Stimulated activated CD8-positive, alpha-beta memory T cell treated with anti-CD3 and anti-CD28 coated beads, Interleukin-2, amount 100 ng/mL, for 48 hours (primary cell): ENCODE measurements at regions not wholly inside any gene's neighbourhood (a gene's known extent, or its start where the extent isn't known, plus 50 kb on each side); places are given as distances from the start of the nearest gene placed in this dataset.
A peak's percentile ranks its signal among the peaks of the same experiment; 100 is the strongest.
"Not testable (repeated sequence)": the region's sequence is repeated elsewhere in the genome, so short reads cannot be mapped to it uniquely, and the experiment has no call there.

ENCODE experiments used
- DNase-seq, 2 donors: peaks; one replicate each; pipeline ENCODE4 v3.0.0-alpha.2; 2020; ENCODE audit warnings: low read depth in 2 of 2

DNA sequence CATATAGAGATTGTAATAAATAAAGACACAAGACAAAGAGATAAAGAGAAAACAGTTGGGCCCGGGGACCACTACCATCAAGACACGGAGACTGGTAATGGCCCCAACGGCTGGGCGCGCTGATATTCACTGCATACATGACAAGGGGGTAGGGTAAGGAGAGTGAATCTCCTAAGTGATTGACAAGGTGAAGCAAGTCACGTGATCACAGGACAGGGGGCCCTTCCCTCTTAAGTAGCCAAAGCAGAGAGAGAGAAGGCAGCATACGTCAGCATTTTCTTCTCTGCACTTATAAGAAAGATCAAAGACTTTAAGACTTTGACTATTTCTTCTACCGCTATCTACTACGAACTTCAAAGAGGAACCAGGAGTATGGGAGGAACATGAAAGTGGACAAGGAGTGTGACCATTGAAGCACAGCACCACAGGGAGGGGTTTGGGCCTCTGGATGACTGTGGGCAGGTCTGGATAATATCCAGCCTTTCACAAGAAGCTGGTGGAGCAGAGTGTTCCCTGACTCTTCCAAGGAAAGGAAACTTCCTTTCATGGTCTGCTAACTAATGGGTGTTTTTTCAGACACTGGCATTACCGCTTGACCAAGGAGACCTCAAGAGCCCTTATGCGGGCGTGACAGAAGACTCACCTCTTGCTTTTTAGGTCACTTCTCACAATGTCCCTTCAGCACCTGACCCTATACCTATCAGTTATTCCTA lies 75.6 kb downstream of the MRPL39 start:
- DNase-seq, result not testable (repeated sequence)

- no peak for DNase-seq
Observed at GRCh38 chr21:25528515-25528914, 78.8 kb downstream of the MRPL39 start.

DNA sequence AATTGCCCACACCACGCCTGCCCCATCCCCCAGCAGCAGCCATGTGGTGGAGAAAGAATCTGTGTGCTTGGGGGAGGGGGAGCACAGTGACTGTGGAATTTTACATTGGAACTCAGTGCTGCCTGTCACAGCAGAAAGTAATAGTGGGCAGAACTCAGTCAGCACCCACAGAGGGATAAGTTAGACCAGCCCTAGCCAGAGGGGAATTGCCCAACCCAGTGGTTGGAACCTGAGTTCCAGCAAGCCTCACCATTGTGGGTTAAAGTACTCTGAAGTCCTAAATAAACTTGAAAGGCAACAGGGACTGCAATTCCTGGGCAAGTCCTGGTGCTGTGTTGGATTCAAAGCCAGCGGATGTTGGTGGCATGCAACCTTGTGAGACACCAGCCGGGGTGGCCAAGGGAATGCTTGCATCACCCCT lies 88.8 kb downstream of the MRPL39 start:
- DNase-seq, result no peak

DNA sequence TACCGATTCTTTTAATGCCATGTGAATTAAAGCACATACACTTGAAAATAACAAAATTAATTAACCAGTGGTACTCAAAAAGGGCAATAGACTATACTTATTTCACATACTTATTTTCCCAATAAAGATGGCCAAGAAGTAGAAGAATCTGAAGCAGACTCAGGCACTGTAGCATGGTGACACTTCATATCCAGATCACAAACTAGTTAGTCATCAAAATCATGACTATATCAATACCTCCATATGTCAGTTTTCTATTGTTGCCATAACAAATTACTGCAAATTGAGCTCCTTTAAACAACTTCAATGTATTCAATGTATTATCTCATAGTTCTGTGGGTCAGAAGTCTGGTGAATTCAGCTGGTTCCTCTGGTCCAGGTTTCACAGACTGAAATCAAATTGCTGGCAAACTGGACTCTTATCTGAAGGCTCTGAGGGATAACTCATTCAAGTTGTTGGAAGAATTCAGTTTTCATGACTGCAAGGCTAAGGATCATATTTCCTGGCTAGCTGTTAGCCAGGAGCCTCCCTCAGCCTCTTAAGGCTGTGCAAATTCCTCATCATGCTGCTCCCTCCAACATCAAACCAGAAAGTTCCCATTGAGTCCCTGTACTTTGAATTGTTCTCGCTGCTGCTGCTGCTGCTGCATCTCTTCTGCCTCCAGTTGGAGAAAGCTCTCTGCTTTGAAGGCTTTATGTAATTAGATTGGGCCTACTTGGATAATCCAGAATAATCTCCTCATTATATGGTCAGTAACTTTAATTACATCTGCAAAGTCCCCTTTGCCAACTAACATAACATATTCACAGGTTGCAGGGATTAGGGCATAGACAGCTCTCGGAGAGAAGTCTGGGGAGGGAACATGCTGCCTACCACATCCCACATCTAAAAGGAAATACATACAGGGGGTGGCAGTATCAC lies 91.5 kb downstream of the MRPL39 start:
- DNase-seq, result no peak

DNA sequence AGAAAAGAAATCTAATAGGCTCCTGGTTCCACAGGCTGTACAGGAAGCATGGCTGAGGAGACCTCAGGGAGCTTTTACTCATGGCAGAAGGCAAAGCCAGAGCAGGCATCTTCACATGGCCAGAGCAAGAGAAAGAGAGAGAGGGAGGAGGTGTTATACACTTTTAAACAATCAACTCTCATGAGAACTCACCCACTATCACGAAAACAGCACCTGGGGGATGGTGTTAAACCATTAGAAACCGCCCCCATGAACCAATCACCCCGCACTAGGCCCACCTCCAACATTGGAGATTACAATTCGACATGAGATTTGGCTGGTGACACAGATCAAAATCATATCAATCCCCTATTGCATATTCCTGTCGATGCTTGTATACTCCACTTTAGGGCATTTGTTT lies 93.5 kb downstream of the MRPL39 start:
- no peak for DNase-seq

DNA sequence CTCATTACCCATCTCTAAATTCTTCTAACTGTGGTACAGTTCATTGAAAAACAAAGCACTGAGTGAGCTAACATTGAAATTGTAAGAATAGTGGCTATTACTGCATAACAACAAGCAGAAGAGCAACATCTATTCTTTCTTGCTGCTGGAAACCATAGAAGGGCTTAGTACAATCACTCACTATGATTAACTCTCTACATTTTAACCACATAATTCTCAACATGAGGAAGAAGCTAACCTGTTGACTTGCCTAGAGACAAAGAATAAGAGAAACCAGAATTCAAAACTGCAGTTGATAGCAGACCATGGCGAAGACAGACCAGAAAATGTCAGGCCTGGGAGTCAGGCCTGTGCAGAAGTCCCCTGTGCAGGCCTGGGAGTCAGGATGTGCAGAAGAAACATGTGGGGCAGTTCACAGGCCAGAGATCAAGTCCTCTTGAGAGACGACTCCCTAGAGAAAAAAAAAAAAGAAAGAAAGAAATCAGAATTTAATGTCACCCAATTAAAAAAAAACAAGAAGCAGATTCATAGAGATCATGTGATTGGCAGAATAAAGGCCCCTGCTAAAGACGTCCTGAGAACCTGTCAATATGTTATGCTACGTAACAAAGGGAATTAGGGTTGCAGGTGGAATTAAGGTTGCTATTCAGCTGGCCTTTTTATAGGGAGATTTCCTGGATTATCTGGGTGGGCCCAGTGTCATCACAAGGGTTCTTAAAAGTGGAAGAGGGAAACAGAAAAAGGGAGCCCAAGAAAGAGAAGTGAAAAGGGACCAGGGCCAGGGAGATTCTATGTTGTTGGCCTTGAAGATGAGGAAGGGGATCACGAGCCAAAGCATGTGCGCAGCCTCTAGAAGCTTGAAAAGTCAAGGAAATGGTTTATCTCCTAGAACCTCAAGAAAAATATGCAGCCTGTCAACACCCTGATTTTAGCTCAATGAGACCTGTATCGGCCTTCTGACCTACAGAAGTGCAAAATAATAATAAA lies 94.9 kb downstream of the MRPL39 start:
- DNase-seq, result no peak

DNA sequence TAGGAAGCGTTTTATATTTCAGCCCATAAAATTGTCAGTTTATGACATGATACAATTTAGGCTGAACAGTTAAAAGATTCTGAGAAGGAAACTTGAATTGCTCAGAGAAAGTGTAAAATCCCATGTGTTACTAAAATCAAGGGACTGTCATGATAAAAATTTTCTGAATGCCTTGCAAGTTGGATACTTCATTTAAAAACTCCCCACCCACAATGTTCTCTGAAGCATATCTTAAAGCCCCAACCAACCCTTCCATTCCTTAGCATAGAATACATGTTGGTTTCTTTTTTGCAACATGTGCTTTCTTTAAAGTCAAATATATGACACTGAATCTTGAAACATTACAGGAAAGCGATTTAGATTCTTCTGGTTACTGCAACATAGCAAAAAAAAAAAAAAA lies 97.4 kb downstream of the MRPL39 start:
- DNase-seq, result no peak

DNA sequence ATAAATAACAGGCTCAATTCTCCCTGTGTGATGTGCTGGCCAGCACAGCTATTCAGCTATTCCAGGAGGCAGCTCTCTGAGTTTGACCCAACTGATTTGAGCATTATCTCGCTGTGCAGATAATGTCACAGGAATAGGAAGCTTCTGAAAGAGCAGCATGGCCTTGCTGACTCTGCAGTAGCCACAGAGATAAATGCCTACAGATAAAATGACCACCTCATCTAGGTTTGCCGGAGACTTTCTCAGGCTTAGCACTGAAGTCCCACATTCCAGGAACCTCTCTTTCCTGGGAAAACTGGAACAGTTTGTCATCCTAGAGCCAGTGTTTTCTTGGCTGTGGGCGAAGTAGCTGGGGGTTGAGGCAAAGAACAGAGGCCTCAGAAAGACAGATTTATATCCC lies 98.9 kb downstream of the MRPL39 start:
- no peak for DNase-seq

DNA sequence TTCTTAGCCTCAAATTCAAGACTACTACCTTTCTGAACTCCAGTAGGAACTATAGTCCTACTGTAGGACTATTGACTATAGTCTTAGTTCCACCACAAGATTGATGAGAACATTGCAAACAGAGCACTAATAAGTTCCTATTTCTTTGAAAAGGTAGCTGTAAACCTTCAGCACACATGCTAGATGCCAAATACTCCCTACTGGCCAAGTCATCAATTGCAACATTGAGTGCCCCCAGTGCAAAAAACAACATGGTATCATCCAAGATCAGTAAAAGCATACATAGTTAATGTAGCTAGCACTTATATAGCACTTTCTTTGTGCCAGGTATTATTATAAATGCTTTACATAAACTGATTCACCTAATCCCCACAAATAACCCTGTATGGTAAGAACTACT lies 99.8 kb downstream of the MRPL39 start:
- DNase-seq, result no peak

GRCh38 chr21:25506887-25507286 lies 100.4 kb downstream of the MRPL39 start:
- no peak for DNase-seq

DNA sequence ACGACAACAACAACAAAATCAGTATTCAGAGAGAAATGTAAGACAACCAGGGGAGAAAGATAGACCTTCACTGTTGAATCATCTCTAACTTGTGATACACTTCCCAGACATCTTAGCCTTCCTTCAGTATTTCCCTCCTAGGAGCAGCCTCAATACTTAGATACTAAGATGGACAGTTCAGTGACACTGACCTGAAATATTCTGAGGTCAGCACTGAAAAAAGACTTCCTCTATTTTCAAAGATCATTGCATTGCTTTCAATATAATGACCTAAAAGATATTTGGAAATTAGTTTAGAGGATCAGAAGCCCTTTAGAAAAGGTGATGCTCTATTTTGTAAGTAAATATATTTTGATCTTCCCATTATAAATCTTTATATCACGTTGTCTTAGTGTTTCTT lies 101.0 kb downstream of the MRPL39 start:
- no peak for DNase-seq

DNA sequence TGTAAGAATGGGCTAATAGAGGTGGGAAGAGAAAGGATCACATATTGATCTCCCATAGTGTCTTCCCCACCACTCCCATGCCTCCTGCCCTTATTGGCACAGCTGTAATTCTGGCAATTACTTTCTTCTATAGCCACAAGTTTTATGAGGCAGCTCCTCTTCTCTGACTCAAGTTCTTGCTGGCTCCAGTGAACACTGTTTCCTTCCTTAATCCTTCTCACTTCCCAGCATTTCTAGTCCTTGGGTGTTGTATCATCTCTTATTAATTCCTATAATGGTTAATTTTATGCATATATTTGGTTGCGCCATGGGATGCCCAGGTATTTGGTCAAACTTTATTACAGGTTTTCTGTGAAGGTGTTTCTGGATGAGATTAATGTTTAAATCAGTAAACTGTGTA lies 103.3 kb downstream of the MRPL39 start:
- DNase-seq, result no peak

GRCh38 chr21:25501996-25502665 lies 105.2 kb downstream of the MRPL39 start:
- peak; percentile 13 to 37 for DNase-seq

- DNase-seq, result no peak
Observed at GRCh38 chr21:25501462-25501861, 105.8 kb downstream of the MRPL39 start.

GRCh38 chr21:25500598-25500997 lies 106.7 kb downstream of the MRPL39 start:
- no peak for DNase-seq

DNA sequence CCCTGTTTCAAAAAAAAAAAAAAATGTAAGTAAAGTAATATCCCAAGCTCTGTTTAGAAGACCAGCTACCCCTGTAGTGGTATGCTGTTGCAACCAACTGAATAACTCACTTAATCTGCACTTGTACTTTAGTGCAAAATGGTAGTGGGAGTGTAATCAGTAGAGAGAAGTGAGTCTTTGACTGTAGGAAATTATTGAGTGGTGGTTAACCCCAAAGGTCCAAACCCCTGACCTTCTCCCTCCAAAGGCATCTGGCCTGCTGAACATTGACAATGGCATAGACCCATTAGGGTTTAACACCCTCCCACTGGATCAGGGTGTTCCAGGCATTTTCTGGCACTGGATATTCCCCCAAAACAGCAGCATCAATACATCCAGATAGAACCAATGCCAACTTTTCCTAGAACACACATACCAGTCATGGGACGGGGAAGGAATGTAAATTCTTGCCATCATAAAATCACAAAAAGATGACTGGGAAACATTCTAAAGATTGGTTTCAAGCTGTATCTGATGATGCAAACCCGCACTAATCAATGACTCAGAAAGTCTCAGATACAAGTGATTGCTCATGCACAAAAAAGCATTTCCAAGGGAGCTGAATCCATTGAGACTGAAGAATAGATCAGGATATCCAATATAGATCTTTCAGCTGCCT lies 110.3 kb downstream of the MRPL39 start:
- DNase-seq, result no peak

DNA sequence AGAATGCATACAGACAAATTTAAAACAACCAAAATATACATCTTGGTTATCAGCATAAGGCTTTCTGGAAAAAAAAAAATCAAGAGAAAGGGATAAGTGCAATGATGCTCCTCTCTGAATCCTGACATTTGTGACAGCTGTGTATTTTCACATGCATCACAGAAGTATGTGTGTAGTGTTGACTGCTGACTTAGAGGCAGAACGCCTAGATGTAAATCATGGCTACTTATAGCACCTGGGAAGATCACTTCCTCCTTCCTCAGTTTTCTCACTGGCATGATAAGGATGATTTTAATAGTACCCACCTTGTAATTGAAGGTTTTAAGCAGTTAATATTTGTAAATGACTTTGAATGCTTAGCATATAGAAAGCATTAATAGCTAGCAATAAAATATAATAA lies 112.5 kb downstream of the MRPL39 start:
- DNase-seq, result no peak

DNA sequence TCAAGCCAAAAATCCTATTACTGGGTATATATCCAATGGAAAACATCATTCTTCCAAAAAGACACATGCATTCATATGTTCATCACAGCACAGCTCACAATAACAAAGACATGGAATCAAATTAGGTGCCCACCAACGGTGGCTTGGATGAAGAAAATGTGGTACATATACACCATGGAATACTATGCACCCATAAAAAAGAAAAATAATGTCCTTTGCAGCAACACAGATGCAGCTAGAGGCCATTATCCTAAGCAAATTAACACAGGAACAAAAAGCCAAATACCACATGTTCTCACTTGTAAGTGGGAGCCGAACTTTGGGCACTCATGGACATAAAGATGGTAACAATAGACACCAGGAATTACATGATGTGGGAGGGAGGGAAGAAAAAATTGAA lies 113.6 kb downstream of the MRPL39 start:
- DNase-seq, result no peak

DNA sequence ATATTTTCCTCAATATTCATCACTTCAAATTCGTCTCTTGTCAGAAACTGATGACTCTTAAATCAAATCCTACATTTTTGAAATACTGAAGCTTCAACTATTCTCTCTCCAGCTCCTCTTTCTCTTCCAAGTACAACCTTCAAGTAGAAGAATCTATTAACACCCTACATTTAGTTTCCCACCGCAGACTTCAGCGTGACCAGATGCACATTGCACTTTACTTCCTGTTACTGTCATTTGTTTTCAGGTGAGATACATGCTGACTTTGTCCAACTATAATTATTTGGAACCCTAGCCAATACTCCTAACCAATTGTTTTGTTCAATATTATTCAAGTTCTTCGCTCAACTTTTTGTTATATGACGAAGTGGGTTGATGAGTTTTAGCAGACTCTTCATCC lies 116.0 kb downstream of the MRPL39 start:
- DNase-seq, result no peak

- DNase-seq, result no peak
Observed at GRCh38 chr21:25490742-25491141, 116.5 kb downstream of the MRPL39 start.

GRCh38 chr21:25489673-25490072 lies 117.6 kb downstream of the MRPL39 start:
- DNase-seq, result no peak
